Kidney (tissue), 13 donors: ENCODE measurements at regions not wholly inside any gene's neighbourhood (a gene's known extent, or its start where the extent isn't known, plus 50 kb on each side); places are given as distances from the start of the nearest gene placed in this dataset.

Experiments used
- DNase-seq, 5 donors: peaks; one replicate each; pipeline ENCODE4 v3.0.0-alpha.2; 2013 to 2020
- FAIRE-seq: peaks from 2 replicates; lab custom pipeline; 2012; peaks lifted over from hg19 to GRCh38; lab: Jason Lieb, UNC
- H3K27ac ChIP-seq, 2 donors: one replicate each; pipeline ENCODE4 v1.7.0; 2013; ENCODE audit warnings: low read depth in 2 of 2, low read length in 2 of 2, inconsistent platforms in 1 of 2
- H3K27me3 ChIP-seq: one replicate; pipeline ENCODE4 v1.7.1; 2013; ENCODE audit warnings: low read length, inconsistent platforms; ENCODE audit not compliant: control insufficient read depth, insufficient read depth
- H3K36me3 ChIP-seq, 3 donors: one replicate each; pipeline versions ENCODE4 v1.7.0 to v1.7.1; 2013; ENCODE audit warnings: low read length in 3 of 3, control low read depth in 1 of 3, inconsistent platforms in 1 of 3; ENCODE audit not compliant: insufficient read depth in 3 of 3, control insufficient read depth in 2 of 3
- H3K4me1 ChIP-seq, 3 donors: one replicate each; pipeline versions ENCODE4 v1.7.0 to v1.7.1; 2013; ENCODE audit warnings: low read length in 3 of 3, inconsistent platforms in 1 of 3, low read depth in 1 of 3; ENCODE audit not compliant: control insufficient read depth in 2 of 3, insufficient read depth in 2 of 3
- H3K4me3 ChIP-seq, 3 donors: one replicate each; pipeline versions ENCODE4 v1.7.0 to v1.8.1; 2013; ENCODE audit warnings: low read length in 3 of 3, control low read depth in 1 of 3, inconsistent platforms in 1 of 3
- H3K9ac ChIP-seq, 3 donors: one replicate each; pipeline versions ENCODE4 v1.7.0 to v1.7.1; 2013; ENCODE audit warnings: low read length in 3 of 3, control low read depth in 1 of 3, inconsistent platforms in 1 of 3
- H3K9me3 ChIP-seq, 3 donors: one replicate each; pipeline versions ENCODE4 v1.7.0 to v1.7.1; 2013; ENCODE audit warnings: low read length in 3 of 3, control low read depth in 1 of 3, inconsistent platforms in 1 of 3; ENCODE audit not compliant: control insufficient read depth in 2 of 3, insufficient read depth in 1 of 3
- CTCF ChIP-seq: IDR thresholded peaks from 3 replicates; pipeline ENCODE4 v1.5.1; 2012; ENCODE audit warnings: mild to moderate bottlenecking, moderate library complexity, borderline replicate concordance; ENCODE audit not compliant: insufficient read depth; ENCODE audit errors: extremely low read depth
- intact Hi-C: fragments of 100-400 bp; cut with DNase I; formaldehyde crosslinking; loops from one replicate; pipeline ENCODE4 v1.11.1; 2022
- donor health status: control.
- donor health status: control.
- donor health status: control.
- donor health status: control.
- donor health status: control.
- donor health status: DM: yes; HTN: yes; CAD: no.
- donor health status: Normal renal cell carcinoma (clear cell type).

GRCh38 chr12:18824287-18824686 lies 86.4 kb downstream of the CAPZA3 start:
- Histone ChIP-seq H3K27ac (no peak overlapping the region), H3K4me1 (no peaks in the 10 kb centered on the region), H3K27me3 (no peaks in the 10 kb centered on the region), H3K4me3 (no peak overlapping the region), H3K36me3 (no peaks in the 10 kb centered on the region), H3K9me3 (peaks cover 0 to 8% (median 0%) of the 10 kb centered on the region in 3 donors), H3K9ac (no peak overlapping the region)
- intact Hi-C loops, result no loop called here
- FAIRE-seq, result no peak
- TF ChIP-seq CTCF, result no peak
- no peak for DNase-seq

GRCh38 chr12:18825138-18825537 lies 87.2 kb downstream of the CAPZA3 start:
- no peaks in the 10 kb centered on the region for H3K27me3 ChIP-seq
- FAIRE-seq, result no peak
- no peak for TF ChIP-seq CTCF

GRCh38 chr12:18827913-18828312 lies 90.0 kb downstream of the CAPZA3 start:
- Histone ChIP-seq H3K4me1 (no peaks in the 10 kb centered on the region), H3K9me3 (peaks cover 0 to 8% (median 0%) of the 10 kb centered on the region in 3 donors), H3K36me3 (no peaks in the 10 kb centered on the region), H3K27me3 (no peaks in the 10 kb centered on the region), H3K9ac (no peak overlapping the region), H3K4me3 (no peak overlapping the region), H3K27ac (no peak overlapping the region)
- FAIRE-seq, result no peak
- TF ChIP-seq CTCF, result no peak
- intact Hi-C loops, result no loop called here
- DNase-seq, result no peak

More at GRCh38 chr12:18825138-18825537, 87.2 kb downstream of the CAPZA3 start:
- Histone ChIP-seq H3K9me3 (peaks cover 0 to 8% (median 0%) of the 10 kb centered on the region in 3 donors), H3K36me3 (no peaks in the 10 kb centered on the region), H3K4me3 (no peak overlapping the region), H3K9ac (no peak overlapping the region), H3K27ac (no peak overlapping the region), H3K4me1 (no peaks in the 10 kb centered on the region)
- DNase-seq, result no peak
- intact Hi-C loops, result no loop called here

- Histone ChIP-seq H3K4me1 (no peaks in the 10 kb centered on the region), H3K27me3 (no peaks in the 10 kb centered on the region), H3K36me3 (no peaks in the 10 kb centered on the region), H3K9me3 (peaks cover 0 to 8% (median 0%) of the 10 kb centered on the region in 3 donors), H3K27ac (no peak overlapping the region), H3K9ac (no peak overlapping the region), H3K4me3 (no peak overlapping the region)
- DNase-seq, result no peak
- no peak for FAIRE-seq
- TF ChIP-seq CTCF, result no peak
- intact Hi-C loops, result no loop called here
Observed at GRCh38 chr12:18828483-18828882, 90.6 kb downstream of the CAPZA3 start.
